Dendritic cell treated with granulocyte-macrophage colony-stimulating factor and Interleukin-4, amounts not matched to agents 40 ng/mL and 50 ng/mL, for 4 days (primary cell): ENCODE measurements at regions not wholly inside any gene's neighbourhood (a gene's known extent, or its start where the extent isn't known, plus 50 kb on each side); places are given as distances from the start of the nearest gene placed in this dataset.
A peak's percentile ranks its signal among the peaks of the same experiment; 100 is the strongest.

Experiments used
- H3K27ac Mint-ChIP-seq: one replicate; pipeline ENCODE4 v1.8.0; 2022; ENCODE audit warnings: mild to moderate bottlenecking, mixed read lengths
- H3K27me3 Mint-ChIP-seq: one replicate; pipeline ENCODE4 v1.8.0; 2022; ENCODE audit warnings: mild to moderate bottlenecking, mixed read lengths
- H3K36me3 Mint-ChIP-seq: one replicate; pipeline ENCODE4 v1.8.0; 2022; ENCODE audit warnings: low read depth, mixed read lengths
- H3K4me1 Mint-ChIP-seq: one replicate; pipeline ENCODE4 v1.8.0; 2022; ENCODE audit warnings: low read depth, mixed read lengths
- H3K4me3 Mint-ChIP-seq: one replicate; pipeline ENCODE4 v1.8.0; 2022; ENCODE audit warnings: mild to moderate bottlenecking, moderate library complexity, mixed read lengths
- H3K9me3 Mint-ChIP-seq: one replicate; pipeline ENCODE4 v1.8.0; 2022; ENCODE audit warnings: mixed read lengths
- intact Hi-C: fragments of 100-400 bp; cut with micrococcal nuclease; formaldehyde crosslinking; loops from one replicate; pipeline ENCODE4 v1.15.0; 2022

- no peaks in the 10 kb centered on the region for H3K36me3 Mint-ChIP-seq
- no peaks in the 10 kb centered on the region for H3K9me3 Mint-ChIP-seq
- peaks cover 69% of the 10 kb centered on the region for H3K4me1 Mint-ChIP-seq
- intact Hi-C loops = loop anchor here (2.0 kb wide), 1 partner anchor 77 kb away; the partner anchor contains the start of gene BHLHE40
- H3K27ac Mint-ChIP-seq = peak overlapping the region; percentile 92
- no peaks in the 10 kb centered on the region for H3K27me3 Mint-ChIP-seq
- peak overlapping the region; percentile 23 for H3K4me3 Mint-ChIP-seq
Observed at GRCh38 chr3:5055357-5056110, 66.6 kb upstream of the ARL8B start.

- Mint-ChIP-seq H3K4me1 (peaks cover 64% of the 10 kb centered on the region), H3K9me3 (no peaks in the 10 kb centered on the region)
Observed at GRCh38 chr3:5056111-5056391, 66.0 kb upstream of the ARL8B start.

GRCh38 chr3:5057272-5057671 is 64.8 kb upstream of the ARL8B start:
- H3K4me3 Mint-ChIP-seq = no peak overlapping the region
- H3K9me3 Mint-ChIP-seq = no peaks in the 10 kb centered on the region
- H3K36me3 Mint-ChIP-seq = no peaks in the 10 kb centered on the region
- H3K27me3 Mint-ChIP-seq = peaks cover 2% of the 10 kb centered on the region
- intact Hi-C loops = no loop called here
- H3K27ac Mint-ChIP-seq = peak overlapping the region; percentile 26
- peaks cover 60% of the 10 kb centered on the region for H3K4me1 Mint-ChIP-seq

More at GRCh38 chr3:5056111-5056391, 66.0 kb upstream of the ARL8B start:
- no peaks in the 10 kb centered on the region for H3K36me3 Mint-ChIP-seq
- H3K27me3 Mint-ChIP-seq = no peaks in the 10 kb centered on the region
- H3K27ac Mint-ChIP-seq = peak overlapping the region; percentile 92
- no peak overlapping the region for H3K4me3 Mint-ChIP-seq
- intact Hi-C loops = no loop called here

- H3K4me3 Mint-ChIP-seq = no peak overlapping the region
- peak overlapping the region; percentile 26 for H3K27ac Mint-ChIP-seq
- peaks cover 54% of the 10 kb centered on the region for H3K4me1 Mint-ChIP-seq
- H3K36me3 Mint-ChIP-seq = no peaks in the 10 kb centered on the region
- no peaks in the 10 kb centered on the region for H3K9me3 Mint-ChIP-seq
- peaks cover 4% of the 10 kb centered on the region for H3K27me3 Mint-ChIP-seq
- intact Hi-C loops = loop anchor here (2.0 kb wide), 1 partner anchor 347 kb away; no protein-coding TSS in a partner anchor
Observed at GRCh38 chr3:5057857-5058324, 64.2 kb upstream of the ARL8B start.

- Mint-ChIP-seq H3K27ac (no peak overlapping the region), H3K4me1 (peaks cover 48% of the 10 kb centered on the region), H3K27me3 (peaks cover 4% of the 10 kb centered on the region), H3K9me3 (no peaks in the 10 kb centered on the region), H3K4me3 (no peak overlapping the region), H3K36me3 (no peaks in the 10 kb centered on the region)
- intact Hi-C loops = loop anchor here (2.0 kb wide), 1 partner anchor 348 kb away; no protein-coding TSS in a partner anchor
Observed at GRCh38 chr3:5058471-5058951, 63.6 kb upstream of the ARL8B start.

- intact Hi-C loops = loop anchor here (2.0 kb wide), 1 partner anchor 349 kb away; no protein-coding TSS in a partner anchor
- H3K27me3 Mint-ChIP-seq = peaks cover 4% of the 10 kb centered on the region
- H3K27ac Mint-ChIP-seq = peak overlapping the region; percentile 50
- no peak overlapping the region for H3K4me3 Mint-ChIP-seq
- H3K4me1 Mint-ChIP-seq = peaks cover 35% of the 10 kb centered on the region
- H3K9me3 Mint-ChIP-seq = no peaks in the 10 kb centered on the region
- no peaks in the 10 kb centered on the region for H3K36me3 Mint-ChIP-seq
Observed at GRCh38 chr3:5059782-5060181, 62.3 kb upstream of the ARL8B start.

GRCh38 chr3:5061218-5061569 is 60.9 kb upstream of the ARL8B start:
- H3K4me1 Mint-ChIP-seq = peaks cover 21% of the 10 kb centered on the region
- peaks cover 4% of the 10 kb centered on the region for H3K27me3 Mint-ChIP-seq
- no peaks in the 10 kb centered on the region for H3K36me3 Mint-ChIP-seq
- no peak overlapping the region for H3K27ac Mint-ChIP-seq
- H3K4me3 Mint-ChIP-seq = no peak overlapping the region
- intact Hi-C loops = no loop called here
- H3K9me3 Mint-ChIP-seq = no peaks in the 10 kb centered on the region

GRCh38 chr3:5063724-5064123 is 58.4 kb upstream of the ARL8B start:
- no peak overlapping the region for H3K27ac Mint-ChIP-seq
- H3K4me3 Mint-ChIP-seq = no peak overlapping the region
- no peaks in the 10 kb centered on the region for H3K36me3 Mint-ChIP-seq
- H3K4me1 Mint-ChIP-seq = peaks cover 3% of the 10 kb centered on the region
- no peaks in the 10 kb centered on the region for H3K9me3 Mint-ChIP-seq
- peaks cover 4% of the 10 kb centered on the region for H3K27me3 Mint-ChIP-seq
- intact Hi-C loops = no loop called here

GRCh38 chr3:5068531-5069050 is 53.5 kb upstream of the ARL8B start:
- Mint-ChIP-seq H3K27ac (no peak overlapping the region), H3K36me3 (no peaks in the 10 kb centered on the region), H3K4me1 (no peaks in the 10 kb centered on the region), H3K9me3 (no peaks in the 10 kb centered on the region), H3K27me3 (peaks cover 10% of the 10 kb centered on the region), H3K4me3 (no peak overlapping the region)
- intact Hi-C loops = no loop called here

GRCh38 chr3:5069627-5070026 is 52.5 kb upstream of the ARL8B start:
- no peaks in the 10 kb centered on the region for H3K4me1 Mint-ChIP-seq
- H3K9me3 Mint-ChIP-seq = no peaks in the 10 kb centered on the region
- H3K36me3 Mint-ChIP-seq = no peaks in the 10 kb centered on the region
- H3K4me3 Mint-ChIP-seq = no peak overlapping the region
- intact Hi-C loops = no loop called here
- no peak overlapping the region for H3K27ac Mint-ChIP-seq
- H3K27me3 Mint-ChIP-seq = peaks cover 10% of the 10 kb centered on the region

- no peaks in the 10 kb centered on the region for H3K9me3 Mint-ChIP-seq
- no peaks in the 10 kb centered on the region for H3K36me3 Mint-ChIP-seq
- H3K27ac Mint-ChIP-seq = no peak overlapping the region
- H3K4me1 Mint-ChIP-seq = no peaks in the 10 kb centered on the region
- H3K27me3 Mint-ChIP-seq = peaks cover 10% of the 10 kb centered on the region
- intact Hi-C loops = no loop called here
- no peak overlapping the region for H3K4me3 Mint-ChIP-seq
Observed at GRCh38 chr3:5071061-5071460, 51.0 kb upstream of the ARL8B start.

- intact Hi-C loops = no loop called here
- no peak overlapping the region for H3K27ac Mint-ChIP-seq
- no peaks in the 10 kb centered on the region for H3K9me3 Mint-ChIP-seq
- H3K4me1 Mint-ChIP-seq = no peaks in the 10 kb centered on the region
- H3K27me3 Mint-ChIP-seq = peaks cover 10% of the 10 kb centered on the region
- H3K36me3 Mint-ChIP-seq = no peaks in the 10 kb centered on the region
- no peak overlapping the region for H3K4me3 Mint-ChIP-seq
Observed at GRCh38 chr3:5072100-5072816, 49.8 kb upstream of the ARL8B start.
